HepG2 (cell line): ENCODE measurements at regions not wholly inside any gene's neighbourhood (a gene's known extent, or its start where the extent isn't known, plus 50 kb on each side); places are given as distances from the start of the nearest gene placed in this dataset.

Experiments used
- ATAC-seq: fragments of 200-7000 bp; cut with Tn5 transposase; 3 replicates; pipeline ENCODE4 v1.9.1; 2020; ENCODE audit warnings: mild to moderate bottlenecking, moderate library complexity
- BruUV-seq: library from RNA; stranded (reverse); fragments of 400-500 nt; replicated peaks from 2 replicates; lab custom pipeline; 2021; lab: Mats Ljungman, UMichigan
- CTCF ChIA-PET: fragments of 300-600 bp; formaldehyde crosslinking; extraction: SDS; loops from one replicate; lab custom pipeline; 2021; ENCODE audit warnings: low total read pairs, inconsistent platforms, low intra/inter-chr PET ratio; lab: Yijun Ruan, JAX
- POLR2A ChIA-PET: fragments of 350-600 bp; sonication (Branson Sonifier 250); formaldehyde crosslinking; loops from one replicate; lab custom pipeline; 2020; ENCODE audit warnings: antibody characterized with exemption, inconsistent platforms; lab: Yijun Ruan, JAX
- DNase-seq: peaks from one replicate; pipeline ENCODE4 v3.0.0-alpha.2; 2015; ENCODE audit warnings: low spot score
- FAIRE-seq: peaks from 3 replicates; lab custom pipeline; 2011; peaks lifted over from hg19 to GRCh38; lab: Jason Lieb, UNC
- H2AFZ ChIP-seq: one replicate; pipeline ENCODE4 v1.6.1; 2011; ENCODE audit warnings: low read length, inconsistent platforms
- H3K27ac ChIP-seq: fragments of 300-600 bp; 3 replicates; pipeline ENCODE4 v1.8.0; 2011; ENCODE audit warnings: mixed run types, mild to moderate bottlenecking, mixed read lengths, low read length, inconsistent platforms; ENCODE audit not compliant: insufficient read depth; ENCODE audit errors: extremely low read length
- H3K27me3 ChIP-seq, 2 experiments: fragments of 200-600 bp in 1 of 2; 2 replicates in 1 of 2; 3 replicates in 1 of 2; pipeline versions ENCODE4 v1.6.0 to v1.8.0; 2011; ENCODE audit warnings: low read length in 2 of 2, mild to moderate bottlenecking in 2 of 2, moderate library complexity in 2 of 2, inconsistent platforms in 1 of 2; ENCODE audit not compliant: insufficient read depth in 2 of 2, control insufficient read depth in 1 of 2
- H3K36me3 ChIP-seq, 2 experiments: fragments of 200-600 bp in 1 of 2; replicated peaks in 1 of 2; 2 replicates in 1 of 2; 3 replicates in 1 of 2; pipeline versions ENCODE4 v1.5.1 to v1.8.0; 2011; ENCODE audit warnings: low read length in 2 of 2, inconsistent platforms in 1 of 2; ENCODE audit not compliant: insufficient read depth in 2 of 2, control insufficient read depth in 1 of 2
- H3K4me1 ChIP-seq: 2 replicates; pipeline ENCODE4 v1.5.1; 2012; ENCODE audit warnings: low read length, inconsistent platforms; ENCODE audit not compliant: insufficient read depth
- H3K4me2 ChIP-seq: 2 replicates; pipeline ENCODE4 v1.6.0; 2011; ENCODE audit warnings: low read depth, low read length, inconsistent platforms
- H3K4me3 ChIP-seq, 3 experiments: fragments of 200-600 bp in 1 of 3; sonication (generic), shearing (Covaris generic) in 1 of 3; replicated peaks in 1 of 3; 2 replicates each; pipeline ENCODE4 v1.5.1; 2011 to 2016; ENCODE audit warnings: low read length in 3 of 3, inconsistent platforms in 2 of 3, low read depth in 2 of 3, mild to moderate bottlenecking in 2 of 3, control low read depth in 1 of 3, mixed read lengths in 1 of 3; ENCODE audit not compliant: insufficient read depth in 1 of 3
- H3K79me2 ChIP-seq: one replicate; pipeline ENCODE4 v1.6.1; 2011; ENCODE audit warnings: low read length, inconsistent platforms; ENCODE audit not compliant: insufficient read depth
- H3K9ac ChIP-seq: 2 replicates; pipeline ENCODE4 v1.6.0; 2011; ENCODE audit warnings: mild to moderate bottlenecking, low read depth, low read length, inconsistent platforms; ENCODE audit not compliant: insufficient read depth
- H3K9me3 ChIP-seq: 2 replicates; pipeline ENCODE4 v1.5.1; 2012; ENCODE audit warnings: mild to moderate bottlenecking, low read length
- H4K20me1 ChIP-seq: 2 replicates; pipeline ENCODE4 v1.6.0; 2011; ENCODE audit warnings: inconsistent platforms, mild to moderate bottlenecking, low read length, moderate library complexity; ENCODE audit not compliant: insufficient read depth
- IRF2 ChIP-seq: IDR thresholded peaks from 2 replicates; pipeline ENCODE4 v1.6.1; 2018; ENCODE audit warnings: missing genetic modification reagents, missing compliant biosample characterization
- MIER3 ChIP-seq: IDR thresholded peaks from 2 replicates; pipeline ENCODE4 v1.6.1; 2016; ENCODE audit warnings: missing compliant biosample characterization, borderline replicate concordance
- NFKBIZ ChIP-seq: IDR thresholded peaks from 2 replicates; pipeline ENCODE4 v1.6.1; 2018; ENCODE audit warnings: missing genetic modification reagents, missing compliant biosample characterization
- ZFP62 ChIP-seq: sonication (generic); formaldehyde crosslinking; IDR thresholded peaks from 2 replicates; pipeline ENCODE4 v1.4.0; 2020; ENCODE audit warnings: missing genetic modification reagents
- ZNF33A ChIP-seq: sonication (generic); formaldehyde crosslinking; IDR thresholded peaks from 2 replicates; pipeline ENCODE4 v1.5.1; 2020; ENCODE audit warnings: missing genetic modification reagents, mild to moderate bottlenecking, moderate library complexity, borderline replicate concordance
- ZNF460 ChIP-seq: sonication (generic); formaldehyde crosslinking; IDR thresholded peaks from 2 replicates; pipeline ENCODE4 v1.5.1; 2020; ENCODE audit warnings: missing genetic modification reagents, mild to moderate bottlenecking, borderline replicate concordance
- ZNF577 ChIP-seq: sonication (generic); formaldehyde crosslinking; IDR thresholded peaks from 2 replicates; pipeline ENCODE4 v1.4.0; 2020; ENCODE audit warnings: mild to moderate bottlenecking, low read depth, missing genetic modification reagents, borderline replicate concordance
- WGBS: methylation state at CpG from one replicate; pipeline ENCODE4 v1.1.6; 2017; ENCODE audit warnings: low lambda C conversion rate; 5-methylcytosine and 5-hydroxymethylcytosine counted together
- in situ Hi-C: cut with HindIII; loops from 2 replicates; pipeline ENCODE4 v1.10.0; 2017; ENCODE audit warnings: low pct_unique_long_range_greater_than_20kb; ENCODE audit not compliant: extremely low pct_ligation_motif_present
- intact Hi-C: fragments of 100-400 bp; cut with micrococcal nuclease; formaldehyde crosslinking; loops from one replicate; pipeline ENCODE4 v1.10.0; 2022; ENCODE audit not compliant: unreplicated experiment
- TF ChIP-seq, protein P1 (sequence below): sonication (generic); formaldehyde crosslinking; IDR thresholded peaks from 2 replicates; pipeline ENCODE4 v1.4.0; 2020; ENCODE audit warnings: missing genetic modification reagents
- TF ChIP-seq, protein P2 (sequence below): sonication (generic); formaldehyde crosslinking; IDR thresholded peaks from 2 replicates; pipeline ENCODE4 v1.8.0; 2022; ENCODE audit warnings: mild to moderate bottlenecking, missing genetic modification reagents; ENCODE audit not compliant: insufficient replicate concordance
- TF ChIP-seq, protein P3 (sequence below): sonication (generic); formaldehyde crosslinking; conservative IDR thresholded peaks from 2 replicates; pipeline ENCODE4 v1.8.0; 2022; ENCODE audit warnings: mild to moderate bottlenecking, moderate library complexity, missing genetic modification reagents

DNA sequence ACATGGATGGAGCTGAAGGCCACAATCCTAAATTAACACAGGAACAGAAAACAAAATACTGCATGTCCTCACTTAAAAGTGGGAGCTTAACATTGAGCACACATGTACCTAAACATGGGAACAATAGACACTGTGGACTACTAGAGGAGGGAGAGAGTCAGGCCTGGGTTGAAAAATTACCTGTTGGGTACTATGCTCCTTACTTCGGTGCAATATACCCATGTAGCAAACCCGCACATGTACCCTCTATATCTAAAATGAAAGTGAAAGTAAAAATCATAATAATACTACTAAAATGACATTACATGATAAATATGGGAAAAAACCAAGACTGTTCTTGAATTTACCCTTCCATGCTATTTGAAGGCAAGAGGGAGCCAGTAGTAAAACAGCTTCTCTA is 1273.8 kb upstream of the ADGRB3 start:
- intact Hi-C loops, result no loop called here
- POLR2A ChIA-PET, result no interaction called here
- in situ Hi-C loops, result no loop called here
- H3K4me3 ChIP-seq, result peak overlapping the region; percentile 2 to 45 (median 39); a peak in 4 of 6 replicates
- BruUV-seq, result no TSS peak
- H3K27me3 ChIP-seq, result no peaks in the 10 kb centered on the region
- H3K9me3 ChIP-seq, result no peaks in the 10 kb centered on the region
- no peaks in the 10 kb centered on the region for H3K36me3 ChIP-seq
- H2AFZ ChIP-seq, result peak overlapping the region; percentile 93
- no peaks in the 10 kb centered on the region for H4K20me1 ChIP-seq
- no peak overlapping the region for H3K9ac ChIP-seq
- H3K4me2 ChIP-seq, result peak overlapping the region; percentile 58
- H3K79me2 ChIP-seq, result no peaks in the 10 kb centered on the region
- peak; percentile 66 for ATAC-seq
- FAIRE-seq, result peak; percentile 58
- H3K27ac ChIP-seq, result no peak overlapping the region
- peaks cover 5% of the 10 kb centered on the region; the same call in 1 of the 2 replicates for H3K4me1 ChIP-seq
- no peak for DNase-seq
- CTCF ChIA-PET, result no interaction called here
- TF ChIP-seq, protein P1, sequence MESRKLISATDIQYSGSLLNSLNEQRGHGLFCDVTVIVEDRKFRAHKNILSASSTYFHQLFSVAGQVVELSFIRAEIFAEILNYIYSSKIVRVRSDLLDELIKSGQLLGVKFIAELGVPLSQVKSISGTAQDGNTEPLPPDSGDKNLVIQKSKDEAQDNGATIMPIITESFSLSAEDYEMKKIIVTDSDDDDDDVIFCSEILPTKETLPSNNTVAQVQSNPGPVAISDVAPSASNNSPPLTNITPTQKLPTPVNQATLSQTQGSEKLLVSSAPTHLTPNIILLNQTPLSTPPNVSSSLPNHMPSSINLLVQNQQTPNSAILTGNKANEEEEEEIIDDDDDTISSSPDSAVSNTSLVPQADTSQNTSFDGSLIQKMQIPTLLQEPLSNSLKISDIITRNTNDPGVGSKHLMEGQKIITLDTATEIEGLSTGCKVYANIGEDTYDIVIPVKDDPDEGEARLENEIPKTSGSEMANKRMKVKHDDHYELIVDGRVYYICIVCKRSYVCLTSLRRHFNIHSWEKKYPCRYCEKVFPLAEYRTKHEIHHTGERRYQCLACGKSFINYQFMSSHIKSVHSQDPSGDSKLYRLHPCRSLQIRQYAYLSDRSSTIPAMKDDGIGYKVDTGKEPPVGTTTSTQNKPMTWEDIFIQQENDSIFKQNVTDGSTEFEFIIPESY (CRISPR knock-in tag), result no peak
- no peak for TF ChIP-seq ZNF577 (CRISPR knock-in tag)
- TF ChIP-seq, protein P2, sequence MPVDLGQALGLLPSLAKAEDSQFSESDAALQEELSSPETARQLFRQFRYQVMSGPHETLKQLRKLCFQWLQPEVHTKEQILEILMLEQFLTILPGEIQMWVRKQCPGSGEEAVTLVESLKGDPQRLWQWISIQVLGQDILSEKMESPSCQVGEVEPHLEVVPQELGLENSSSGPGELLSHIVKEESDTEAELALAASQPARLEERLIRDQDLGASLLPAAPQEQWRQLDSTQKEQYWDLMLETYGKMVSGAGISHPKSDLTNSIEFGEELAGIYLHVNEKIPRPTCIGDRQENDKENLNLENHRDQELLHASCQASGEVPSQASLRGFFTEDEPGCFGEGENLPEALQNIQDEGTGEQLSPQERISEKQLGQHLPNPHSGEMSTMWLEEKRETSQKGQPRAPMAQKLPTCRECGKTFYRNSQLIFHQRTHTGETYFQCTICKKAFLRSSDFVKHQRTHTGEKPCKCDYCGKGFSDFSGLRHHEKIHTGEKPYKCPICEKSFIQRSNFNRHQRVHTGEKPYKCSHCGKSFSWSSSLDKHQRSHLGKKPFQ (CRISPR knock-in tag), result no peak
- TF ChIP-seq MIER3 (CRISPR knock-in tag), result no peak
- TF ChIP-seq ZNF33A, result no peak
- TF ChIP-seq IRF2 (CRISPR knock-in tag), result no peak
- TF ChIP-seq, protein P3, sequence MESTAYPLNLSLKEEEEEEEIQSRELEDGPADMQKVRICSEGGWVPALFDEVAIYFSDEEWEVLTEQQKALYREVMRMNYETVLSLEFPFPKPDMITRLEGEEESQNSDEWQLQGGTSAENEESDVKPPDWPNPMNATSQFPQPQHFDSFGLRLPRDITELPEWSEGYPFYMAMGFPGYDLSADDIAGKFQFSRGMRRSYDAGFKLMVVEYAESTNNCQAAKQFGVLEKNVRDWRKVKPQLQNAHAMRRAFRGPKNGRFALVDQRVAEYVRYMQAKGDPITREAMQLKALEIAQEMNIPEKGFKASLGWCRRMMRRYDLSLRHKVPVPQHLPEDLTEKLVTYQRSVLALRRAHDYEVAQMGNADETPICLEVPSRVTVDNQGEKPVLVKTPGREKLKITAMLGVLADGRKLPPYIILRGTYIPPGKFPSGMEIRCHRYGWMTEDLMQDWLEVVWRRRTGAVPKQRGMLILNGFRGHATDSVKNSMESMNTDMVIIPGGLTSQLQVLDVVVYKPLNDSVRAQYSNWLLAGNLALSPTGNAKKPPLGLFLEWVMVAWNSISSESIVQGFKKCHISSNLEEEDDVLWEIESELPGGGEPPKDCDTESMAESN (CRISPR knock-in tag), result no peak
- TF ChIP-seq ZNF460 (CRISPR knock-in tag), result no peak
- no peak for TF ChIP-seq ZFP62 (CRISPR knock-in tag)
- TF ChIP-seq NFKBIZ (CRISPR knock-in tag), result no peak
- WGBS, result 22% methylated on average over 2 of the region's 2 CpGs
